ENCODE measurements at regions not wholly inside any gene's neighbourhood (a gene's known extent, or its start where the extent isn't known, plus 50 kb on each side); places are given as distances from the start of the nearest gene placed in this dataset.
"Not testable (repeated sequence)": the region's sequence is repeated elsewhere in the genome, so short reads cannot be mapped to it uniquely, and the experiment has no call there.

DNA sequence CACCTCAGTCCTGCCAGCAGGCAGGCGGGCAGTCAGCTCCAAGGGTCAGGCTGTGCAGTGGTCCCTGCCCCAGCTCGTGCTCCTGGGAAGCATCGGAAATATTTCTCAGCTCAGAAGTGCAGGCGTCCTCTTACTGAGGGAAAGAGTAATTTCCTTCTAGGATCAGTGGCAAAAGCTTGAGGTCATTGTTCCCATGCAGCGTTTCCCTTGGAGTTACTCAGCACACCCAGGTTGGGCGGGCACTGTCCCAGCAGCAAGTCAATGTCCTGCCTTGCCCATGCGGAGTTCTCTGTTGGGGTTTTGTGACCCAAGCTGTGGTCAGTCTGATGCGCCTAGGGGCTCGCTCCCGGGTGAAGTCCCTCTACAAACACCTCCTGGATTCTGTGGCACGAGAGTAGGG is 69.4 kb upstream of the CRYM start:
- TF ChIP-seq, protein P1, sequence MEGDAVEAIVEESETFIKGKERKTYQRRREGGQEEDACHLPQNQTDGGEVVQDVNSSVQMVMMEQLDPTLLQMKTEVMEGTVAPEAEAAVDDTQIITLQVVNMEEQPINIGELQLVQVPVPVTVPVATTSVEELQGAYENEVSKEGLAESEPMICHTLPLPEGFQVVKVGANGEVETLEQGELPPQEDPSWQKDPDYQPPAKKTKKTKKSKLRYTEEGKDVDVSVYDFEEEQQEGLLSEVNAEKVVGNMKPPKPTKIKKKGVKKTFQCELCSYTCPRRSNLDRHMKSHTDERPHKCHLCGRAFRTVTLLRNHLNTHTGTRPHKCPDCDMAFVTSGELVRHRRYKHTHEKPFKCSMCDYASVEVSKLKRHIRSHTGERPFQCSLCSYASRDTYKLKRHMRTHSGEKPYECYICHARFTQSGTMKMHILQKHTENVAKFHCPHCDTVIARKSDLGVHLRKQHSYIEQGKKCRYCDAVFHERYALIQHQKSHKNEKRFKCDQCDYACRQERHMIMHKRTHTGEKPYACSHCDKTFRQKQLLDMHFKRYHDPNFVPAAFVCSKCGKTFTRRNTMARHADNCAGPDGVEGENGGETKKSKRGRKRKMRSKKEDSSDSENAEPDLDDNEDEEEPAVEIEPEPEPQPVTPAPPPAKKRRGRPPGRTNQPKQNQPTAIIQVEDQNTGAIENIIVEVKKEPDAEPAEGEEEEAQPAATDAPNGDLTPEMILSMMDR (IDR thresholded peaks at IDR 0.05; ENCODE audit: low read depth, low read length, missing input control), result not testable (repeated sequence)
- TF ChIP-seq JUND (IDR thresholded peaks at IDR 0.05); RAD21 (IDR thresholded peaks at IDR 0.05); TAF1 (conservative IDR thresholded peaks at IDR 0.05); GABPA (IDR thresholded peaks at IDR 0.05 in 1 of 2, conservative IDR thresholded peaks at IDR 0.05 in 1 of 2); RXRA (IDR thresholded peaks at IDR 0.05); FOXA1 (IDR thresholded peaks at IDR 0.05); YY1 (IDR thresholded peaks at IDR 0.05); EGR1 (IDR thresholded peaks at IDR 0.05; ENCODE audit: low read depth in 2 of 2): not testable (repeated sequence)
- TF ChIP-seq, protein P2, sequence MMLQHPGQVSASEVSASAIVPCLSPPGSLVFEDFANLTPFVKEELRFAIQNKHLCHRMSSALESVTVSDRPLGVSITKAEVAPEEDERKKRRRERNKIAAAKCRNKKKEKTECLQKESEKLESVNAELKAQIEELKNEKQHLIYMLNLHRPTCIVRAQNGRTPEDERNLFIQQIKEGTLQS (IDR thresholded peaks at IDR 0.05), result not testable (repeated sequence)
- TF ChIP-seq, protein P3, sequence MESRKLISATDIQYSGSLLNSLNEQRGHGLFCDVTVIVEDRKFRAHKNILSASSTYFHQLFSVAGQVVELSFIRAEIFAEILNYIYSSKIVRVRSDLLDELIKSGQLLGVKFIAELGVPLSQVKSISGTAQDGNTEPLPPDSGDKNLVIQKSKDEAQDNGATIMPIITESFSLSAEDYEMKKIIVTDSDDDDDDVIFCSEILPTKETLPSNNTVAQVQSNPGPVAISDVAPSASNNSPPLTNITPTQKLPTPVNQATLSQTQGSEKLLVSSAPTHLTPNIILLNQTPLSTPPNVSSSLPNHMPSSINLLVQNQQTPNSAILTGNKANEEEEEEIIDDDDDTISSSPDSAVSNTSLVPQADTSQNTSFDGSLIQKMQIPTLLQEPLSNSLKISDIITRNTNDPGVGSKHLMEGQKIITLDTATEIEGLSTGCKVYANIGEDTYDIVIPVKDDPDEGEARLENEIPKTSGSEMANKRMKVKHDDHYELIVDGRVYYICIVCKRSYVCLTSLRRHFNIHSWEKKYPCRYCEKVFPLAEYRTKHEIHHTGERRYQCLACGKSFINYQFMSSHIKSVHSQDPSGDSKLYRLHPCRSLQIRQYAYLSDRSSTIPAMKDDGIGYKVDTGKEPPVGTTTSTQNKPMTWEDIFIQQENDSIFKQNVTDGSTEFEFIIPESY (IDR thresholded peaks at IDR 0.05), result not testable (repeated sequence)
- TF ChIP-seq, protein P4, sequence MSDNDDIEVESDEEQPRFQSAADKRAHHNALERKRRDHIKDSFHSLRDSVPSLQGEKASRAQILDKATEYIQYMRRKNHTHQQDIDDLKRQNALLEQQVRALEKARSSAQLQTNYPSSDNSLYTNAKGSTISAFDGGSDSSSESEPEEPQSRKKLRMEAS (IDR thresholded peaks at IDR 0.05), result not testable (repeated sequence)
- TF ChIP-seq, protein P5, sequence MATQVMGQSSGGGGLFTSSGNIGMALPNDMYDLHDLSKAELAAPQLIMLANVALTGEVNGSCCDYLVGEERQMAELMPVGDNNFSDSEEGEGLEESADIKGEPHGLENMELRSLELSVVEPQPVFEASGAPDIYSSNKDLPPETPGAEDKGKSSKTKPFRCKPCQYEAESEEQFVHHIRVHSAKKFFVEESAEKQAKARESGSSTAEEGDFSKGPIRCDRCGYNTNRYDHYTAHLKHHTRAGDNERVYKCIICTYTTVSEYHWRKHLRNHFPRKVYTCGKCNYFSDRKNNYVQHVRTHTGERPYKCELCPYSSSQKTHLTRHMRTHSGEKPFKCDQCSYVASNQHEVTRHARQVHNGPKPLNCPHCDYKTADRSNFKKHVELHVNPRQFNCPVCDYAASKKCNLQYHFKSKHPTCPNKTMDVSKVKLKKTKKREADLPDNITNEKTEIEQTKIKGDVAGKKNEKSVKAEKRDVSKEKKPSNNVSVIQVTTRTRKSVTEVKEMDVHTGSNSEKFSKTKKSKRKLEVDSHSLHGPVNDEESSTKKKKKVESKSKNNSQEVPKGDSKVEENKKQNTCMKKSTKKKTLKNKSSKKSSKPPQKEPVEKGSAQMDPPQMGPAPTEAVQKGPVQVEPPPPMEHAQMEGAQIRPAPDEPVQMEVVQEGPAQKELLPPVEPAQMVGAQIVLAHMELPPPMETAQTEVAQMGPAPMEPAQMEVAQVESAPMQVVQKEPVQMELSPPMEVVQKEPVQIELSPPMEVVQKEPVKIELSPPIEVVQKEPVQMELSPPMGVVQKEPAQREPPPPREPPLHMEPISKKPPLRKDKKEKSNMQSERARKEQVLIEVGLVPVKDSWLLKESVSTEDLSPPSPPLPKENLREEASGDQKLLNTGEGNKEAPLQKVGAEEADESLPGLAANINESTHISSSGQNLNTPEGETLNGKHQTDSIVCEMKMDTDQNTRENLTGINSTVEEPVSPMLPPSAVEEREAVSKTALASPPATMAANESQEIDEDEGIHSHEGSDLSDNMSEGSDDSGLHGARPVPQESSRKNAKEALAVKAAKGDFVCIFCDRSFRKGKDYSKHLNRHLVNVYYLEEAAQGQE (IDR thresholded peaks at IDR 0.05), result not testable (repeated sequence)

Data from liver (tissue), 3 donors.